ENCODE measurements at regions not wholly inside any gene's neighbourhood (a gene's known extent, or its start where the extent isn't known, plus 50 kb on each side); places are given as distances from the start of the nearest gene placed in this dataset.
A peak's percentile ranks its signal among the peaks of the same experiment; 100 is the strongest.

DNA sequence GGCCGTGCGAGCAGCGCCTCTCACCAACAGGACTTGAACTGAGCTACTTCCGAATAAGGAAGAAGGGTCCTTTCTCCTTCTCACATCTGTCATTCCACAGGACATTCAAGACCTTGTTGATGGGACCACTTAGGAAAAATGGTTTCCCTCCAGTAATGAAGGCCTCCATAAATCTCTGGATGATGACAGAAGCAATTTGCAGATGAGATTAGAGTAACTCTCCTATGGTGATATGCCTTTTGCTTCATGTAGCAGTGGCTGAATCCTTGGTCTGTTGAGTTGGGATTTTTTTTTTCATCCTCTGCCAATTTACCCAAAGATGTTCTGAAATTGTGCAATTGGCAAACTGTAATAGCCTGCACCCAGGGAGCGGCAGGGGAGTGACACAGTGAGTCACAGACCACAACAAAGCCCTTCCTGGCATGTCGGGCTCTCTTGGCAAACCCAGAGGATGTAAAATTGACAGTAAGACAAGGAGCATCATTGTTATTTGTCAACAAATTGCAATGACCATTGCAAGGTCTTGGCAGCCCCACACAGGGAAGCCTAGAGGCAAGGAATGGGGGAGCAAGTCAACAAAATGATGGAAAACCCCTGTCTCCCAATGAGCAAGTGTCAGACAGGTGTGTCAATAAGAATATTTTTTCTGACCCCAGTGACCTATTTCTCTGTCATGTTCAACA, 275.9 kb downstream of the ACTL7B start:
- Histone ChIP-seq H3K9me3 (replicated peaks in 1 of 3) (no peaks in the 10 kb centered on the region), H3K4me3 (no peak overlapping the region), H3K27me3 (no peaks in the 10 kb centered on the region), H3K27ac (no peak overlapping the region), H3K36me3 (replicated peaks in 1 of 2) (no peaks in the 10 kb centered on the region), H3K4me1 (replicated peaks in 1 of 2) (no peaks in the 10 kb centered on the region)
- DNase-seq, result peak in 6 of 7 donors; percentile 54 to 87 (median 66)
- intact Hi-C loops (cut with DNase I), result no loop called here
- TF ChIP-seq, protein P1, sequence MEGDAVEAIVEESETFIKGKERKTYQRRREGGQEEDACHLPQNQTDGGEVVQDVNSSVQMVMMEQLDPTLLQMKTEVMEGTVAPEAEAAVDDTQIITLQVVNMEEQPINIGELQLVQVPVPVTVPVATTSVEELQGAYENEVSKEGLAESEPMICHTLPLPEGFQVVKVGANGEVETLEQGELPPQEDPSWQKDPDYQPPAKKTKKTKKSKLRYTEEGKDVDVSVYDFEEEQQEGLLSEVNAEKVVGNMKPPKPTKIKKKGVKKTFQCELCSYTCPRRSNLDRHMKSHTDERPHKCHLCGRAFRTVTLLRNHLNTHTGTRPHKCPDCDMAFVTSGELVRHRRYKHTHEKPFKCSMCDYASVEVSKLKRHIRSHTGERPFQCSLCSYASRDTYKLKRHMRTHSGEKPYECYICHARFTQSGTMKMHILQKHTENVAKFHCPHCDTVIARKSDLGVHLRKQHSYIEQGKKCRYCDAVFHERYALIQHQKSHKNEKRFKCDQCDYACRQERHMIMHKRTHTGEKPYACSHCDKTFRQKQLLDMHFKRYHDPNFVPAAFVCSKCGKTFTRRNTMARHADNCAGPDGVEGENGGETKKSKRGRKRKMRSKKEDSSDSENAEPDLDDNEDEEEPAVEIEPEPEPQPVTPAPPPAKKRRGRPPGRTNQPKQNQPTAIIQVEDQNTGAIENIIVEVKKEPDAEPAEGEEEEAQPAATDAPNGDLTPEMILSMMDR (IDR thresholded peaks at IDR 0.05), result no peak
- 64 to 73% (median 64%) methylated on average over 5 to 6 of the region's 6 CpGs for WGBS, 4 donors

DNA sequence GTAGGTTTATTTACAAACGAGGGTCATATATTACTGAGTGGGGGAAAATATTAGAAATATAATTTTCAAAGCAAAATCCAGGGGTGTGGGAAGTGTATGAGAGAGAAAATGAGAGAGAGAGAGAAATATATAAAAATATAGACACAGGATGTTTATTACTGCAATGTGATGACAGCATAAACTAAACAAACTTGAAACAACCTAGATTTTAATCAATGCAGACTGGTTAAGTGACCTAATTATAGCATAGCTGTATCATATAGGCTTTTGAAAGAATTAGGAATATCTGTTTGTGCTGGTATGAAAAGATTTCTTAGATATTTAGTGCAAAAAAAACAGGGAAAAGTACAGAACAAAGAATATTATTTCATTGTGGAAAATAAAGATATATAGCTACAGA, 280.5 kb downstream of the ACTL7B start:
- DNase-seq, result no peak
- H3K27ac ChIP-seq, result no peak overlapping the region
- no peaks in the 10 kb centered on the region for H3K36me3 ChIP-seq (replicated peaks in 1 of 2)
- no peak overlapping the region for H3K4me3 ChIP-seq
- intact Hi-C loops (cut with DNase I), result no loop called here
- peaks cover 5% of the 10 kb centered on the region for H3K27me3 ChIP-seq
- WGBS, 4 donors, result 31 to 43% (median 37%) methylated on average over 1 of the region's 1 CpG
- no peaks in the 10 kb centered on the region for H3K9me3 ChIP-seq (replicated peaks in 1 of 3)
- TF ChIP-seq POLR2A (IDR thresholded peaks at IDR 0.05), result no peak
- TF ChIP-seq, protein P1 (IDR thresholded peaks at IDR 0.05), result no peak
- H3K4me1 ChIP-seq (replicated peaks in 1 of 2), result no peaks in the 10 kb centered on the region

DNA sequence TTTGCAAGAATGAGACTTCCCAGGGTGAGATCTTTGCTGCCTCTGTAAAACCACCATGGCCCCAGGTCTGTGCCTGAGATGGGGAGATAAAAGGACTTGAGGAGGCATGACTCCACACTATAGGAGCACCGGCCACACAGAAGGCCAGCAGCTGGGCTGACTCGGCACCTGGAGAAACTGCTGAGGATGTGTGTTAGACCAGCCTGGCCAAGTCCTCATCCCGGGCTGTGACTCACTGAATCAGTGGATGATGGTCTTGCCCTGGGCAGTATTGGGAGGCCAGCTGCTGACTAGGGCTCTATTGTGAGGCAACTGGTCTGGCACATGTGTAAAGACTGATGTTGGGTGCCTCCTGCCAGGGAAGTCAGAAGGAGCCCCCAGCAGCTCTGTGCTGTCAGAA, 286.2 kb downstream of the ACTL7B start:
- H3K27ac ChIP-seq, result no peak overlapping the region
- intact Hi-C loops (cut with DNase I), result loop anchor here (5.0 to 10.0 kb wide), 3 partner anchors 95 to 1102 kb away; partner anchors contain the start of gene KLF4 (in 1 of the 2)
- H3K9me3 ChIP-seq (replicated peaks in 1 of 3), result no peaks in the 10 kb centered on the region
- WGBS, 4 donors, result 60 to 81% (median 72%) methylated on average over 1 to 3 of the region's 3 CpGs
- H3K4me3 ChIP-seq, result no peak overlapping the region
- H3K4me1 ChIP-seq (replicated peaks in 1 of 2), result no peaks in the 10 kb centered on the region
- no peaks in the 10 kb centered on the region for H3K36me3 ChIP-seq (replicated peaks in 1 of 2)
- H3K27me3 ChIP-seq, result peaks cover 6% of the 10 kb centered on the region
- no peak for DNase-seq
- no peak for TF ChIP-seq POLR2A (IDR thresholded peaks at IDR 0.05)
- TF ChIP-seq, protein P1 (IDR thresholded peaks at IDR 0.05), result no peak

DNA sequence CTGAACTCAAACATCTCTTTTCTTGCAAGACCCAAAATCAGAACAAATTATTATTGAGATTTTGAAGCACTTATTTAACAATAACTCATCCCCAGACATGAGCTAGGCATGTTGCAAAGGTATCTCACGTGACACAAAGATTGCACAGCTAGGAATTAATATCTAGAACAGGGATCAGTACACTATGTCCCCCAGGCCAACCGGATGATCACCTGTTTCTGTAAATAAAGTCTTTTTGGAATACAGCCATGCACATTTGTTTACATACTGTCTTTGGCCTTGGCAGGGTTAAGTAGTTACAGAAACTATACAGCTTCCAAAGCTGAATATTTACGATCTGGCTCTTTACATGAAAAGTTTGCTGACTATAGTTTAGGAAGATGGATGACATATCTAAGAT, 287.7 kb downstream of the ACTL7B start:
- WGBS, 4 donors, result 69 to 78% (median 76%) methylated on average over 3 of the region's 3 CpGs
- intact Hi-C loops (cut with DNase I), result loop anchor here (5.0 to 10.0 kb wide), 3 partner anchors 93 to 1101 kb away; partner anchors contain the start of gene KLF4 (in 1 of the 2)
- Histone ChIP-seq H3K27me3 (peaks cover 6% of the 10 kb centered on the region), H3K4me3 (no peak overlapping the region), H3K27ac (no peak overlapping the region), H3K36me3 (replicated peaks in 1 of 2) (no peaks in the 10 kb centered on the region), H3K9me3 (replicated peaks in 1 of 3) (no peaks in the 10 kb centered on the region), H3K4me1 (replicated peaks in 1 of 2) (no peaks in the 10 kb centered on the region)
- no peak for DNase-seq
- no peak for TF ChIP-seq POLR2A (IDR thresholded peaks at IDR 0.05)
- TF ChIP-seq, protein P1 (IDR thresholded peaks at IDR 0.05), result no peak

Data from adrenal gland (tissue), 9 donors.